ENCODE measurements at regions not wholly inside any gene's neighbourhood (a gene's known extent, or its start where the extent isn't known, plus 50 kb on each side); places are given as distances from the start of the nearest gene placed in this dataset.
"Not testable (repeated sequence)": the region's sequence is repeated elsewhere in the genome, so short reads cannot be mapped to it uniquely, and the experiment has no call there.

GRCh38 chr5:163269624-163270023, 167.8 kb upstream of the CCNG1 start:
- no peak for DNase-seq (ENCODE audit: low read depth)
- peak; percentile 35 for TF ChIP-seq CTCF (conservative IDR thresholded peaks at IDR 0.05; ENCODE audit: low read depth, low read length)

GRCh38 chr5:163276466-163276865, 160.9 kb upstream of the CCNG1 start:
- no peak for TF ChIP-seq CTCF (conservative IDR thresholded peaks at IDR 0.05; ENCODE audit: low read depth, low read length)

More at GRCh38 chr5:163269624-163270023, 167.8 kb upstream of the CCNG1 start:
- H3K4me3 ChIP-seq (ENCODE audit: low read length) = no peak overlapping the region

GRCh38 chr5:163280897-163281296, 156.5 kb upstream of the CCNG1 start:
- DNase-seq (ENCODE audit: low read depth); H3K4me3 ChIP-seq (ENCODE audit: low read length): not testable (repeated sequence)

More at GRCh38 chr5:163276466-163276865, 160.9 kb upstream of the CCNG1 start:
- no peak overlapping the region for H3K4me3 ChIP-seq (ENCODE audit: low read length)
- DNase-seq (ENCODE audit: low read depth) = no peak

- H3K4me3 ChIP-seq (ENCODE audit: low read length) = no peak overlapping the region
- no peak for TF ChIP-seq CTCF (conservative IDR thresholded peaks at IDR 0.05; ENCODE audit: low read depth, low read length)
- DNase-seq (ENCODE audit: low read depth) = no peak
Observed at GRCh38 chr5:163281512-163281911, 155.9 kb upstream of the CCNG1 start.

GRCh38 chr5:163293836-163294235, 143.6 kb upstream of the CCNG1 start:
- no peak for TF ChIP-seq CTCF (conservative IDR thresholded peaks at IDR 0.05; ENCODE audit: low read depth, low read length)
- no peak for DNase-seq (ENCODE audit: low read depth)
- no peak overlapping the region for H3K4me3 ChIP-seq (ENCODE audit: low read length)

GRCh38 chr5:163303718-163304117, 133.7 kb upstream of the CCNG1 start:
- no peak overlapping the region for H3K4me3 ChIP-seq (ENCODE audit: low read length)
- no peak for TF ChIP-seq CTCF (conservative IDR thresholded peaks at IDR 0.05; ENCODE audit: low read depth, low read length)
- no peak for DNase-seq (ENCODE audit: low read depth)

GRCh38 chr5:163305655-163306054, 131.7 kb upstream of the CCNG1 start:
- H3K4me3 ChIP-seq (ENCODE audit: low read length) = no peak overlapping the region
- no peak for TF ChIP-seq CTCF (conservative IDR thresholded peaks at IDR 0.05; ENCODE audit: low read depth, low read length)
- no peak for DNase-seq (ENCODE audit: low read depth)

- no peak overlapping the region for H3K4me3 ChIP-seq (ENCODE audit: low read length)
- TF ChIP-seq CTCF (conservative IDR thresholded peaks at IDR 0.05; ENCODE audit: low read depth, low read length) = peak; percentile 50
- DNase-seq (ENCODE audit: low read depth) = no peak
Observed at GRCh38 chr5:163306421-163306820, 131.0 kb upstream of the CCNG1 start.
